ENCODE measurements at regions not wholly inside any gene's neighbourhood (a gene's known extent, or its start where the extent isn't known, plus 50 kb on each side); places are given as distances from the start of the nearest gene placed in this dataset.

- TF ChIP-seq POLR2A (IDR thresholded peaks at IDR 0.05; ENCODE audit: low read depth, low read length) (no peak), POLR2AphosphoS5 (IDR thresholded peaks at IDR 0.05; ENCODE audit: low read depth, low read length) (no peak), TAF1 (IDR thresholded peaks at IDR 0.05; ENCODE audit: borderline replicate concordance, low read depth, low read length) (no peak)
Measured at GRCh38 chr1:220966041-220966440, 86.8 kb downstream of the HLX start.
